ACC112 (cell line): ENCODE measurements at regions not wholly inside any gene's neighbourhood (a gene's known extent, or its start where the extent isn't known, plus 50 kb on each side); places are given as distances from the start of the nearest gene placed in this dataset.
"Not testable (repeated sequence)": the region's sequence is repeated elsewhere in the genome, so short reads cannot be mapped to it uniquely, and the experiment has no call there.

Source experiments
- H2AFZ ChIP-seq: fragments of 200-600 bp; sonication (generic); one replicate; pipeline ENCODE4 v1.6.0; 2017; ENCODE audit warnings: antibody characterized with exemption, low read length; ENCODE audit not compliant: unreplicated experiment
- H3K27ac ChIP-seq: fragments of 200-600 bp; sonication (generic); 2 replicates; pipeline ENCODE4 v1.5.1; 2014; ENCODE audit warnings: low read depth, mild to moderate bottlenecking, antibody characterized with exemption, low read length, moderate library complexity
- H3K27me3 ChIP-seq: fragments of 200-600 bp; sonication (generic); 2 replicates; pipeline ENCODE4 v1.6.1; 2014; ENCODE audit warnings: mild to moderate bottlenecking, antibody characterized with exemption, low read length, moderate library complexity, mixed read lengths; ENCODE audit not compliant: insufficient read depth
- H3K36me3 ChIP-seq: fragments of 200-600 bp; sonication (generic); 2 replicates; pipeline ENCODE4 v1.6.1; 2016; ENCODE audit warnings: mild to moderate bottlenecking, antibody characterized with exemption, low read length, moderate library complexity, mixed read lengths; ENCODE audit not compliant: insufficient read depth
- H3K4me1 ChIP-seq: fragments of 200-600 bp; sonication (generic); one replicate; pipeline ENCODE4 v1.6.1; 2016; ENCODE audit warnings: low read length, mixed read lengths; ENCODE audit not compliant: insufficient read depth, unreplicated experiment, control insufficient read depth
- H3K4me3 ChIP-seq: fragments of 200-600 bp; sonication (generic); 2 replicates; pipeline ENCODE4 v1.5.1; 2014; ENCODE audit warnings: mild to moderate bottlenecking, low read depth, low read length
- H3K79me2 ChIP-seq: fragments of 200-600 bp; sonication (generic); one replicate; pipeline ENCODE4 v1.6.0; 2016; ENCODE audit warnings: low read length; ENCODE audit not compliant: control insufficient read depth, unreplicated experiment, insufficient read depth

DNA sequence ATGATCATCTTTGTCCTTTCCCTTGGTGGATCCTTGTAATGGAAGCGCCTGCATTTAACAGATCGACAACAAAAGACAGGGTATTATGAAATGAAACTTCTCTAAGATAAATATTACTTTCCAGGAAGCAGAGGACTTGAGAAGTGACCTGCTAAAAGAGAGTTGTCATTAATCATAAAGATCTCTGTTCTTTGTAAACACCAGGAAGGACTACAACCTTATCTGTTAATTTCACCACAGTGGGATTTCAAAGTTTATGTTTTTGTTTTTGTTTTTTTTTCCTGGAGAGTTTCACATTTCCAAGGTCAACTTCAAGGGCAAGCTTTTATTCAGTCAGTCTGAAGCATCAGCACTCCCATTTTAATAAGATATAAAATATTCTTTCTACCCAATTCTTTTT, 170.9 kb downstream of the RCHY1 start:
- Histone ChIP-seq H3K4me3 (no peak overlapping the region; the same call in 1 of the 2 replicates), H2AFZ (peak overlapping the region; percentile 9), H3K27ac (0 out of 2 replicates have a peak overlapping the region, but pooled peaks have one; percentile 24), H3K4me1 (peaks cover 56% of the 10 kb centered on the region), H3K79me2 (no peaks in the 10 kb centered on the region), H3K27me3 (no peaks in the 10 kb centered on the region), H3K36me3 (no peaks in the 10 kb centered on the region)

DNA sequence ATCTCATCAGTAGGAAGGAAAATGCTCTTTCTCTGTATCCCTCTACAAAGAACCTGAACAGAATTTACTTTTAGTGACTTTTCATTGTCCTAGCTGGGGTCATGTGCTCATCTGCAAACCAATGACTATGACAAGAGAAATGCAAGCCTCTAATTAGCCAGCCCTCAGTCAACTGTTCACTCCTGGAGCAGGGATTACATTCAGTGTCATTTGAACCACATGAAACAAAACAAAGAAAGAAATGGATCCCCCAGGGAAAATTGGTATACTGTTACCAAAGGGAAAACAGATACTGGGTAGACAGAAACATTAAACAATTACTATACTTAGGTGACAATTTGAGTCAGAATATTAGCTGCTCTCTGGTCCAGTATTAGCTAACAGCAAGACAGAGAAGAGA, 173.6 kb downstream of the RCHY1 start:
- H3K79me2 ChIP-seq: no peaks in the 10 kb centered on the region
- no peak overlapping the region for H3K4me3 ChIP-seq

DNA sequence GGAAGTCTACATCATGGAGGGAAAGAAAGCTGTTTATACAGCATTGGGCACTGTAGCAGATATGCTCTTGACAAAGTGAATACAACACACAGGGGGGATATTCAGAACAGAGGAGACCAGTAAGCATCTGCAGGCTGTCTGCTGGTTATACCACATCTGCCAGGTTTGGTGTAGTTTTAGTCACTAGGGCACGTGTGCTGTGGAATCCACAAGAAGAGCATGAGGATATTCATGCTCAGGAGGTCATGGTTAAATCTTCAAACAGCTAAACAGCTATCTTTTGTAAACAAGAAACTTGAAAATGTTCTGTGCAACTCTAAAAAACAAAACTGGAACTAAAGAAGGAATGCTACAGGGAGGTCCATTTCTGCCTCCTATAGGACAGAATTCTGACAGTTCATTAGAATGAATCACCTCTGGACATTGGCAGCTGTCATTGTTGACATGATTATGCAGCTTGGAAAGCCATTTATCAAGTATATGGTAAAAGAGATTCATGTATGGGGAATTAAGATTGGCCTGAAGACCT, 175.8 kb downstream of the RCHY1 start:
- no peak overlapping the region for H3K27ac ChIP-seq
- H3K79me2 ChIP-seq: no peaks in the 10 kb centered on the region
- no peaks in the 10 kb centered on the region for H3K27me3 ChIP-seq
- H3K4me1 ChIP-seq: peaks cover 30% of the 10 kb centered on the region
- H3K36me3 ChIP-seq: no peaks in the 10 kb centered on the region
- peak overlapping the region; percentile 17; the same call in 1 of the 2 replicates for H3K4me3 ChIP-seq
- H2AFZ ChIP-seq: no peak overlapping the region

More for the DNA sequence above, 173.6 kb downstream of the RCHY1 start:
- H3K36me3 ChIP-seq: no peaks in the 10 kb centered on the region
- no peak overlapping the region for H3K27ac ChIP-seq
- H2AFZ ChIP-seq: no peak overlapping the region
- peaks cover 48% of the 10 kb centered on the region for H3K4me1 ChIP-seq
- H3K27me3 ChIP-seq: no peaks in the 10 kb centered on the region

DNA sequence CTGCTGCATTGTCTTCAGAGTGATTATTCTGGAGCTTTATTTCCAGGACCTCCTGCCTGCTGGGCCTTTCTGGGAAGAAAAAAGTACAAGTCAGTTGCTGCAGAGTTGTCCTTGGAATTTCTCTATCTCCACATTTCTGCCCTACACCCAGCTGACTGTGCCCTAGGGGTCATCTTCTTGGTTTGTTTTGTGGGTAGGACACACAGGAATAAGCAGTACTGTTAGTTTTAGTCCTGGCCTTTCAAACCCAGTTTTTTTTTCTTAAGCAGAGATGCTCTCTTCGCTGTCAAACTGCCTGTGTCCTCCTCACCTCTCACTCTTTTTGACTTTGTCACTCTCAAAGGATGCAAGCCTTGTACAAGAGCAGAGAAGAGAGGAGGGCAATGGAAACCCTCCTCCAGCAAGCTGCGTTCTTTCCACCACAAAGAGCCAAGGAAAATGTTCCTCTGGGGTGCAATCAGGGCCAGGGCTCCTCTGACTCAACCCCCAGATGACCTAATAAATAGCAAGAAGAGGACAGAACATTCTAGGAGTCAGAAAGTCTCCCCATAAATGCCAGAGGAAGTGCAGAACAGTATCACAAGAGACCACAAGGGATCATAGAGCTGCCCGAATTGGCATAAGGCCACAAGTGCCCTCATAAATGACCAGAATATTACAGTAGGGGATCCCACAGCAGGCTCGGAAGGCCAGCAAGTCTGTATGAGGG, 186.2 kb downstream of the RCHY1 start:
- H3K4me3 ChIP-seq: peak overlapping the region; percentile 11; the same call in 1 of the 2 replicates

DNA sequence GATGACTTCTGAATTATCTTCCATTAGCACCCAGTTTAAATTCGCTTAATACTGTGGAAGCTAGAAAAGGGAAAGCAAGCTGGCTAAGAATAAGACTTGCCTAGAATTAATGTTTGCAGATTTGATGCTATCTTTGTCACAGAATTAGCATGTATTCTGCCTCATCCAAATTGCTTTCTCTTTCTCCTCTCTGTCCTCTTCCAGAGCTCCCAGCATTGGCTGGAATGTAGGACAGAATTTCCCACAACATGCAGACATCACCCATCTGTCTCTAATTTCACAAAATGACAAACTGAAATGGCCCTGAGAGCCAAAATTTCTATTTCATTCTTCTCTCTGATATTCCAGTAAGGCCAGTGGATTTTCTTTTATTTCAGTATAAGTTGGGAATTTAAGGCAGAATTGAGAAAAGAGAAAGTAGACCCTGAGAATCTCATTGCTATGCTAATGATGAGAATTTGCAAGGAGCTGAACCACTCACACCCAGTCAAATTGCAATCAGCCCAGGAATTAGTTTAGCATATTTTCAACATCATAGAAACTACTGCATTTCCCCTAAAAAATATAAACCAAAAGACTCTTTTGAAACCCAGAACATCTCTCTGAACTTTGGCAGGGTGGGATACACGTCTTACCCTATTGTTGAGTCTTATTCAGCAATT, 188.8 kb downstream of the RCHY1 start:
- Histone ChIP-seq H2AFZ (no peak overlapping the region), H3K4me3 (no peak overlapping the region), H3K79me2 (no peaks in the 10 kb centered on the region), H3K27me3 (no peaks in the 10 kb centered on the region), H3K27ac (no peak overlapping the region), H3K36me3 (no peaks in the 10 kb centered on the region), H3K4me1 (peaks cover 30% of the 10 kb centered on the region)

More for the DNA sequence above, 186.2 kb downstream of the RCHY1 start:
- H3K79me2 ChIP-seq: no peaks in the 10 kb centered on the region
- no peaks in the 10 kb centered on the region for H3K27me3 ChIP-seq
- peaks cover 22% of the 10 kb centered on the region for H3K4me1 ChIP-seq
- peak overlapping the region; percentile 86 for H3K27ac ChIP-seq
- no peaks in the 10 kb centered on the region for H3K36me3 ChIP-seq
- H2AFZ ChIP-seq: peak overlapping the region; percentile 10

DNA sequence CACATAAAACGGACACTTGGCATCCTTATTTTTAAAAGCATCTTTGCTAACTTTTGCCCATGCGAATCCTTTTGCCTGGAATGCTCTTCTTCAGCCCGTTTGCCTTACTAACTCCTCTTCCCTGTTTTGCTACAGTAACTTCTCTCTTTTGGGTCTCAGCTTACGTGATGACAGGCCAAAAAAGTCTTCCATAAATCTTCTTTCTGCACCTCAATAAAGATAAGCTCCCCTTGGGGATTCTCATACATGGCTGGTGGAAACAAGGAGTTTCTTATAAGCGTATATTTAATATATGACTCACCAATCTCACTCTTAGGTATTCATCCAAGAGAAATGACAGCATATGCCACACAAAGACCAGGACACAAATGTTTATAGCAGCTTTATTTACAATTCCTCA, 192.7 kb downstream of the RCHY1 start:
- H3K4me1 ChIP-seq: peaks cover 8% of the 10 kb centered on the region
- H3K4me3 ChIP-seq: no peak overlapping the region
- H3K27me3 ChIP-seq: no peaks in the 10 kb centered on the region
- no peaks in the 10 kb centered on the region for H3K79me2 ChIP-seq
- no peak overlapping the region for H3K27ac ChIP-seq
- no peaks in the 10 kb centered on the region for H3K36me3 ChIP-seq
- H2AFZ ChIP-seq: no peak overlapping the region

DNA sequence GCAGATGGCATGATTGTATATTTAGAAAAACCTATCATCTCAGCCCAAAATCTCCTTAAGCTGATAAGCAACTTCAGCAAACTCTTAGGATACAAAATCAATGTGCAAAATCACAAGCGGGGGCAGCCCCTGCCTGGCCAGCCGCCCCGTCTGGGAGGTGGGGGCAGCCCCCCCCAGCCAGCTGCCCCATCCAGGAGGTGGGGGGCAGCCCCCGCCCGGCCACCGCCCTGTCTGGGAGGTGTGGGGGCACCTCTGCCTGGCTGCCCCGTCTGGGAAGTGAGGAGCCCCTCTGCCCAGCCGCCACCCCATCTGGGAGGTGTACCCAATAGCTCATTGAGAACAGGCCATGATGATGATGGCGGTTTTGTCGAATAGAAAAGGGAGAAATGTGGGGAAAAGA, 196.6 kb downstream of the RCHY1 start:
- H3K79me2 ChIP-seq, H2AFZ ChIP-seq, H3K4me1 ChIP-seq, H3K4me3 ChIP-seq, H3K27me3 ChIP-seq, H3K36me3 ChIP-seq, H3K27ac ChIP-seq: not testable (repeated sequence)

DNA sequence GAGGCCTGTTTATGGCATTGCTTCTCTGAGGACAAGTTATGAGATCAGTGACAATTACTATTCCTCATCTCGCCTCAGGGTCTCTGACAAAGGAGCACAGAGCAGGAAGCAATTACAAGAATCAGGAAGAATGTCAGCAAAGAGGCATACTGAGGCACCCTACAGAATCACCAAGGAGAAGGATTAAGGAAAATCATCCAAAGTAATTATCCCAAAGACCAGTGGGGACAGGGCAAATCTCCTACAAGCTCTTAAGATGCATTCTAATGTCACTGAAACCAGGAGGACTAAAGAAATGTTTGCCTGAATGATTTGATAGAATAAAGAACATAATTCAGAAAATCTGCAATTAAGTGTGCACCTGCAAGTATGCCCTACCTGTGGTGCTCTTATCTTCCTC, 206.2 kb downstream of the RCHY1 start:
- no peaks in the 10 kb centered on the region for H3K79me2 ChIP-seq
- H2AFZ ChIP-seq: no peak overlapping the region
- H3K4me1 ChIP-seq: no peaks in the 10 kb centered on the region
- no peaks in the 10 kb centered on the region for H3K36me3 ChIP-seq
- no peaks in the 10 kb centered on the region for H3K27me3 ChIP-seq
- H3K4me3 ChIP-seq: no peak overlapping the region
- no peak overlapping the region for H3K27ac ChIP-seq

DNA sequence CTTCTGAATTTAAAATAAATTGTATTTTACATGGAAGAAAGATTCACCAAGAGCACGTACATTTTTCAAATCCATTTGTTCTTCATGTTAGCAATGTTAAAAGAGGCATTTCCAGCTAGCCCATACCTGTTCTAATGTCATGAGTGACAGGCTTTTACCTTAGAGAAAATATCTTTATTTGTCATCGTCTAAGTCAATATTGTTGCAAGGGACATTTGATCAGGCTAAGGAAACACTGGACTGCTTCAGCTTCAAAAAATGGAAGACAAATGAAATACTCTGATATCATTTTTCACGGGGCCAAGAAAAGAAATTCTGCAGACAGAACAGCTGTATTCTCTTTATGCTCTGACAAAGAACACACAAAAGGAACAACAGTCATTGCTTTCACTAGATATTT, 207.7 kb downstream of the RCHY1 start:
- Histone ChIP-seq H3K79me2 (no peaks in the 10 kb centered on the region), H3K4me1 (no peaks in the 10 kb centered on the region), H3K27ac (no peak overlapping the region), H2AFZ (peak overlapping the region; percentile 6), H3K36me3 (no peaks in the 10 kb centered on the region), H3K4me3 (no peak overlapping the region), H3K27me3 (no peaks in the 10 kb centered on the region)

DNA sequence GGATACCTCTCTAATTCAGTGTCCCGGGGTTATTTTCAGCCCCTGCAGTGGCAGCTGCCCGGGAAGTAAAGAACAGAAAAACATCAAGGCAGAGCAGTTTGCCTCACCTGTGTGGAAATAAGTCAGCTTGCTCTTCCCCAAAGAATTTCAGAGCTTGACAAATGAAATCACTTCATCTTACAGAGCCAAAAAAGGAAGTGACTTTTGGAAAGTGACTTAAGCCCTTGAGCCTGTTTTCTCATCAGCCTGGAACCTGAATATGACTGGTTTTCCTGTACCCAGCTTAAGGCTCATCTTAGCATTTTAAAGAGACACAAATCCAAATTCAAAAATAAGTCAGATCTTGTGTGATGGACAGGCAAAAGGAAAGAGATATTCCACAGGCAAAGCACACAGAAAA, 211.6 kb downstream of the RCHY1 start:
- H3K27ac ChIP-seq: no peak overlapping the region

More for the DNA sequence above, 211.6 kb downstream of the RCHY1 start:
- Histone ChIP-seq H3K79me2 (no peaks in the 10 kb centered on the region), H3K4me3 (no peak overlapping the region), H3K27me3 (no peaks in the 10 kb centered on the region), H2AFZ (no peak overlapping the region), H3K4me1 (no peaks in the 10 kb centered on the region), H3K36me3 (no peaks in the 10 kb centered on the region)
